C4-2B (cell line): ENCODE measurements at regions not wholly inside any gene's neighbourhood (a gene's known extent, or its start where the extent isn't known, plus 50 kb on each side); places are given as distances from the start of the nearest gene placed in this dataset.

Experiments
- CTCF ChIP-seq: fragments of 450-650 bp; conservative IDR thresholded peaks from 2 replicates; pipeline ENCODE4 v1.5.1; 2017; ENCODE audit warnings: mild to moderate bottlenecking
- ZFX ChIP-seq: fragments of 450-650 bp; IDR thresholded peaks from 2 replicates; pipeline ENCODE4 v1.6.1; 2017

- no peak for TF ChIP-seq CTCF
- TF ChIP-seq ZFX: no peak
Observed at GRCh38 chr7:47100148-47100816, 481.6 kb downstream of the TNS3 start.
